Mesothelial cell of epicardium (in vitro differentiated cells): ENCODE measurements at regions not wholly inside any gene's neighbourhood (a gene's known extent, or its start where the extent isn't known, plus 50 kb on each side); places are given as distances from the start of the nearest gene placed in this dataset.

Source experiments
- DNase-seq, 2 experiments: peaks; one replicate each; pipeline ENCODE4 v3.0.0; 2021; ENCODE audit warnings: low spot score in 2 of 2; ENCODE audit not compliant: unreplicated experiment in 2 of 2
- H3K27ac Mint-ChIP-seq: 2 replicates; pipeline ENCODE4 v1.8.0; 2021; ENCODE audit warnings: mixed read lengths
- H3K27me3 Mint-ChIP-seq: 2 replicates; pipeline ENCODE4 v1.8.0; 2021; ENCODE audit warnings: low read depth, mixed read lengths
- H3K36me3 Mint-ChIP-seq: 2 replicates; pipeline ENCODE4 v1.8.0; 2021; ENCODE audit warnings: mixed read lengths
- H3K4me1 Mint-ChIP-seq: 2 replicates; pipeline ENCODE4 v1.8.0; 2021; ENCODE audit warnings: mixed read lengths
- H3K4me3 Mint-ChIP-seq: 2 replicates; pipeline ENCODE4 v1.8.0; 2021; ENCODE audit warnings: mild to moderate bottlenecking, moderate library complexity, mixed read lengths
- H3K9me3 Mint-ChIP-seq: 2 replicates; pipeline ENCODE4 v1.8.0; 2021; ENCODE audit warnings: mixed read lengths
- CTCF ChIP-seq: fragments of 200-600 bp; sonication (generic); IDR thresholded peaks from one replicate; pipeline ENCODE4 v1.5.0; 2021; ENCODE audit warnings: antibody characterized with exemption; ENCODE audit not compliant: unreplicated experiment

- peaks cover 10% of the 10 kb centered on the region for H3K4me1 Mint-ChIP-seq
- no peak for DNase-seq
- no peaks in the 10 kb centered on the region for H3K9me3 Mint-ChIP-seq
- H3K4me3 Mint-ChIP-seq: no peak overlapping the region
- TF ChIP-seq CTCF: no peak
- H3K36me3 Mint-ChIP-seq: no peaks in the 10 kb centered on the region
- H3K27ac Mint-ChIP-seq: no peak overlapping the region
- no peaks in the 10 kb centered on the region for H3K27me3 Mint-ChIP-seq
Measured at GRCh38 chr10:88048312-88048711, 184.9 kb downstream of the PTEN start.

- Mint-ChIP-seq H3K36me3 (no peaks in the 10 kb centered on the region), H3K9me3 (no peaks in the 10 kb centered on the region), H3K27ac (no peak overlapping the region), H3K4me1 (peaks cover 10% of the 10 kb centered on the region), H3K4me3 (no peak overlapping the region), H3K27me3 (no peaks in the 10 kb centered on the region)
- TF ChIP-seq CTCF: no peak
- DNase-seq: no peak
Measured at GRCh38 chr10:88049204-88049603, 185.8 kb downstream of the PTEN start.

- Mint-ChIP-seq H3K4me1 (no peaks in the 10 kb centered on the region), H3K4me3 (no peak overlapping the region), H3K27ac (no peak overlapping the region), H3K27me3 (no peaks in the 10 kb centered on the region), H3K9me3 (peaks cover 3% of the 10 kb centered on the region), H3K36me3 (no peaks in the 10 kb centered on the region)
- no peak for DNase-seq
- TF ChIP-seq CTCF: no peak
Measured at GRCh38 chr10:88057720-88058119, 194.3 kb downstream of the PTEN start.

GRCh38 chr10:88058750-88059149 is 195.3 kb downstream of the PTEN start:
- Mint-ChIP-seq H3K27me3 (no peaks in the 10 kb centered on the region), H3K4me3 (no peak overlapping the region), H3K4me1 (peaks cover 4% of the 10 kb centered on the region), H3K9me3 (peaks cover 3% of the 10 kb centered on the region), H3K27ac (no peak overlapping the region), H3K36me3 (no peaks in the 10 kb centered on the region)
- no peak for TF ChIP-seq CTCF
- DNase-seq: no peak

DNA sequence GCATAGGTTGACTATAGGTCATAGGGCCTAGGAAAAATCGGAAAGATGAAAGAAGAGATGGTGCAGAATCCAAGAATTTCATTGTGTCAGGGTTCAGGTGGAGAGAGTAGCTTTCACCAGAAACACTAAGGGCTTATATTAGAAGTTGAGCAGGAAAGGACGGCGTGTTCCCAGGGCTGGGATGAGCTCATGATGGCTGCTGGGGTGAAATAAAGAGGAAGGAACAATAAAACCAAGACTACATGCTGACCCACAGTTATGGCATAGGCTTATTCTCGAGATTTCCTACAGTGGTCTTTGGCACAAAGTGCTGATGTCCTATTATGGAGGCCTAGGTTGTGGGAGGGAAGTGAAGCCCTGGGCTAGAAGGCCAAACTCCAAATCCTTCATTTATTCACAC is 195.8 kb downstream of the PTEN start:
- H3K27me3 Mint-ChIP-seq: no peaks in the 10 kb centered on the region
- H3K27ac Mint-ChIP-seq: no peak overlapping the region
- H3K4me1 Mint-ChIP-seq: peaks cover 6% of the 10 kb centered on the region
- H3K36me3 Mint-ChIP-seq: no peaks in the 10 kb centered on the region
- no peak overlapping the region for H3K4me3 Mint-ChIP-seq
- DNase-seq: no peak
- peaks cover 3% of the 10 kb centered on the region for H3K9me3 Mint-ChIP-seq
- TF ChIP-seq CTCF: no peak

DNA sequence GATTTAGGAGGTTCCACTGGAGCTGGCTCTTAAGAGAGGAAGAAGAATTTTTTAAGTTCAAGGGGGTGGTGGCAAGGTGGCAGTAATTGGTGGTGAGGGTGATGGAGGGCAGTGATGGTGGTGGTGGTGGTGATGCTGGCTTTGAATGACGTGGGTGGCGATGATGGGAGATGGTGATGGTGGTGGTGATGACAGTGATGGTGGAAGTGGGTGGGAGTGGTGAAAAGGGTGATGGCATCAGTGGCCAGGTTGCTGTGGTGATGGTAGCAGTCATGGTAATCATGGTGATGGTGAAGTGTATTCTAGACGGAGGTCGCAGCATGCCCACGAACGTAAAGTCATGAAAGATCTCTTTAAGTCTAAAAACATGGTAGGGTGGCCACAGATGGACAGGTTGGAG is 197.3 kb downstream of the PTEN start:
- Mint-ChIP-seq H3K9me3 (peaks cover 3% of the 10 kb centered on the region), H3K4me3 (no peak overlapping the region), H3K27me3 (no peaks in the 10 kb centered on the region), H3K36me3 (no peaks in the 10 kb centered on the region), H3K4me1 (peaks cover 10% of the 10 kb centered on the region), H3K27ac (no peak overlapping the region)
- DNase-seq: no peak
- TF ChIP-seq CTCF: no peak
